Activated CD8-positive, alpha-beta memory T cell treated with anti-CD3 and anti-CD28 coated beads, Interleukin-2, amount 50 U/mL, for 48 hours (primary cell): ENCODE measurements at regions not wholly inside any gene's neighbourhood (a gene's known extent, or its start where the extent isn't known, plus 50 kb on each side); places are given as distances from the start of the nearest gene placed in this dataset.

Experiments
- DNase-seq: peaks from one replicate; pipeline ENCODE4 v3.0.0-alpha.2; 2020

DNA sequence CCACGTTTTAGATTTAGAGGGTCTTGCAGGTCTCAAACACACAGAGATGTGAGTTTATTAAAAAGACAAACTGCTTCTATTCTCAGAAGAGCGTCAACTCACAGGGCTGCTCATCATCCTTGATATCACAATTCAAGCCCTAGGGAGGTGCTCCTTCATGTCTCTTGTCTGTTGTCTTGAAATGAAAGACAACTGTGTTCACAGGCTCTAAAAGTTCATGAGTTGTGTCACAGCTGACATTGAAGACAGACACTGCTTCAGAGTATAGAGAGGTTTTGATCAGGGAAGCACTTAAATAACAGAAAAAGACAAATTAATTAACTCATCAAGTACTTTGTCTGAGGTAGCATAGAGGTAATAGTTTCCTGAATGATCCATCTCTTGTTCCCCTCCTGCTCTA lies 1917.6 kb upstream of the WWC1 start:
- DNase-seq: no peak

- DNase-seq: no peak
These were observed 1913.7 kb upstream of the WWC1 start for GRCh38 chr5:166377756-166378155.

DNA sequence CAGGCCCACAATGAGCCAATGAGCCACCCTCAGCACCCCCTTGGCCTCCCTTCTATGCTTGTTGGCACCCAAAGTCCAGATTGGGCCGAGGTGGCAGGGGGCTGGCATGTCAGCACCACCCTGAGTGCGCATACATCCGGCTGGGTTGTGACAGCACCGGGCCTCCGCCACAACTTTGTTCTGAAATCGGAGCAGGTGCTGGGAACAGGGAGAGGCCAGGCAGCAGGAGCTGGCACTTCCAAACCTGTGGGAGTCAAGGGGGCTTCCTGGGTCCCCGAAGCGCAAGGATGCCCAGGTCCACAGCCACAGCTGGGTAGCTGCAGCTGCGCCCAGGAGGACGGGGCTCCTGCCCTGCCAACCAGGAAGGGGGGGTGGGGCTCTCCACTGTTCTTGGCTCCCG lies 1911.9 kb upstream of the WWC1 start:
- DNase-seq: no peak

DNA sequence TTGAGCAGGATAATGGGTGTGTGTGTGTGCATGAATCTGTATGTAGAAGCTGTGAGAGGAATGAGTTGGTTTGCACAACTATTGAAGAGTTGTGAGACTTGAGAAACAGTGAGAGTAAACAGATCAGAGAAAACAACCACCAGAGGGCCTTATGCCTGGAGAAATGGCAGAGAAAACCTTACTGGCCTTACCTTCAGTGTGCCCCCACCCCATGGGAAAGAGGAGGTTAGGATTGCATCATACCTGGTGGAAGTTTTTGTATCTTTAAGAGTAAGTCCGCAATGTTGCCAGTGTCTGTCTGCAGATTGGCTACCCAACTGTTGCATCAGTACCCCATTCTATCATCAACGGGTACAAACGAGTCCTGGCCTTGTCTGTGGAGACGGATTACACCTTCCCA lies 1909.4 kb upstream of the WWC1 start:
- no peak for DNase-seq

DNA sequence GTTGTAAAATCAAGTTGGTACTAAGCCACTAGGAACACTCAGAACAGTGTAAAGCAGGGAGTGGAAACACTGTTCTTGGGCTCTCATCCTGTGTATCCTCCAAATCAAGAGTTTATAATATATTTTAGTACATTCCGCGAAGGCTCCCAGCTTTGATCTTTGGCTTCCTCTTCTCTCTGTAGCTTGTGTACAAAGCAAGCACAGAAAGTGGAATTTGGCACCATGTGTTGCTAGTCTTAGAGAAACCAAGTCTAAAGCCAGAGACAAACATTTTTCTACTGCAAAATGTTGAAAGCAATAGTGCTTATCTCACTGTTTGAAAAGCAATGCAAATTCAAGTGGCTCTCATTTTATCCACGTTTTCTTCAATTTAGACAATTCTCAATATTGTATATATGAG lies 1893.3 kb upstream of the WWC1 start:
- DNase-seq: no peak

GRCh38 chr5:166399781-166400180 lies 1891.7 kb upstream of the WWC1 start:
- DNase-seq: no peak

DNA sequence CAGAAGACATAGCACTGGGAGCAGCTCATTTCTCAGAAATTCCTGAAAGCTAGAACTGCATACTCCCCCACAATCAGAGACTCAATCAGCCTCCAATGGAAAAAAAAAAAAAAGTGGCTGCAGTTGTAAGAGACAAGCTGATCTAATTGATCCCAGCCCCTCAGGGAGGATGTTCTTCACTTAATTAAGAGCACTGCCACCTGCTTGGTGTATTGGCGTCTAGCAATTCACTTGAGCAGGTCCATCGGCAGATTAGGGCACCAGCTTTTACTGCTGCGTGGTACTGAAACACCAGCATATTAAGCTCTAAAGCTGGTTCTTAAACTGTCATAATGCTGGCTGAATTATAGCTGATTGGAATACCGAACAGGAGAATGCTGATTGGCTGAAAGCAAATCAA lies 1890.1 kb upstream of the WWC1 start:
- DNase-seq: no peak

- DNase-seq: no peak
These were observed 1879.3 kb upstream of the WWC1 start for GRCh38 chr5:166412191-166412590.

DNA sequence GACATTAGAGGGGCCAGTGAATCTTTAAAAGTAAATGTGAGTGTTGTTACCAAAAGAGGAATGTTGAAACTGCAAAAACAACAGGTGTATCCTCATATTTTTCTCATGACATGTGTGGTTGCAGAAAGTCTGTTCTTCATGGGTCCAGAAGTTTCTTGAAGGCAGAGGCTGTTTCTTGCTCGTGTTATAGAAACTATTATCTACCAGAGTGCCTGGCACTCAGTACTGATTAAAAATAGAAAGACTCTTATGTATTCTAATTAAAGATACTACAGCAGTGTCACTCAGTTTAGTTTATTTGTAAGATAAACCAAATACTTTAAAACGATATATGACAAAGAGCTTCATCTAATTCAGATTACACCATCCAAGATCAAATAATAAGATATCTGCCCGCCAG lies 1864.2 kb upstream of the WWC1 start:
- DNase-seq: no peak

GRCh38 chr5:166428264-166428803 lies 1863.1 kb upstream of the WWC1 start:
- no peak for DNase-seq

DNA sequence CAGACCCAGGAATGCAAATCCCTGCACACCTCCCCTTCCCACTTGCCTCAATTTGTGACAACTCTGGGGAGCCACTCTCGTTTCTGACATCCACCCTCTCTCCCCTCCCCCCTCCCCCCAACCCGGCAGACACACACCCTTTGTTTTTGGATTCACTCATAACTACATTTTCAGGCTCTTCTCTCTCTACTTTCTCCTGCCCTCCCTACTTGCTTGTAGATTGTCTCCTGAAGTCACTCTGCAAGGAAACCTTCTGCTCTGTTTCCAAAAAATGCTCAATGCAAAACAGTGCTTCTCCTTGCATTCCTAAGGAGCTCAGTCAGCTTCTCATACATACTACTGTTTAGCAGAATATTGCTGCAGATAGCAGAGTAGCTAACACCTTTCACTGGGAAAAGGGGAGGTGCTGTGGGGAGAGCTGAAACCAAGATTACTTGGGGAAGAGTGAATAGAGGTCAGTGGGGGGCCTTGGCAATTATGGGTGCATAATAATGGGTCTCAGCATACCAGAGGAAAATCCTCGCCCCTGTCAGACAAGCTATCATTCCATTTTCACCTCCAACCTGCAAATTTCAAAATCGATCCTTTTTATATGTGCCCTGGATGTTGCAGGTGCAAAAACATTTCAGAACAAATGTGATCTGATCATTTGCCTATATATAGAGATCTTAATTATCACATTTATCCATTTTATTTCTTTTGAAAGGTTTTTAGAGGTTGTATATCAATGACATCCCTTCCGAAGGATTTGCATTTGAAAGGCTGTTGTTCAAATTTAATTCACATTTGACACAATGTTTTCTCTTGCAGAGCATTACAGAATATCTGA lies 1860.7 kb upstream of the WWC1 start:
- no peak for DNase-seq

- no peak for DNase-seq
These were observed 1860.0 kb upstream of the WWC1 start for GRCh38 chr5:166431456-166431855.

DNA sequence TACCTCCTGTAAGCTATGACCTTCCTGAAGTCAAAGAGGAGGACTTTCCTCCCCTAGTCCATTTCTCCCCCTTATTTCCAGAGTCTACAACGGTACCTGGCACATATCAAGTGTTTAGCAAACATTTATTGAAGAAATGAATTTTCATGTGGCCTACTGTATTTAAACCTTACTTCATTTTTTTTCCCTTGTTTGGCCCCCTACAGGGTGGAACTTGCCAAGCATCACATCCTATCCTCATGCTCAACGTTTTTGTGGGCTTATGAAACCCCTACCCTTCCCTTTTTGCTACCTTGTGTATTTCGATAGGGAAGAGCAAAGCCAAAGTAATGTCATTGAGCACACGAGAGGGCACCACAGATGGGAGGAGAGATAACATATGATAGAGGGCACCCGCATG lies 1857.8 kb upstream of the WWC1 start:
- DNase-seq: no peak

DNA sequence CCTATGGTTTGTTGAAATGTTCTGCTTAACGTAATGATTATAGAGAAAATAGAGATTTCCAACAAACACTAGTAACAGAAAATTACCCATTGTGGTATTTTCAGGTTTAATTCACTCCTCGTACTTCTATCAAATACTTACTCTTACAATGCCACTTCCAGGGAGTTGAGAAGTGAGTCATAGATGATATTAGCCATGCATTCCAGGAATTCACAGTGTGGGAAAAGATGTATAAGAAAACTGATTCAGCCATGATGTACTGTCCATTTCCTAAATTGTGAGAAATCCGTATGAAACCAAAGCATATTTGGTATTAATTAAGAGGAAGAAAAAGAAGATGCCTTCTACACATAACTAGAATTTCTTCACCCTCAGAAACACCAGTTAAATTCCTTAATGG lies 1854.6 kb upstream of the WWC1 start:
- no peak for DNase-seq

GRCh38 chr5:166486348-166486747 lies 1805.1 kb upstream of the WWC1 start:
- DNase-seq: no peak

DNA sequence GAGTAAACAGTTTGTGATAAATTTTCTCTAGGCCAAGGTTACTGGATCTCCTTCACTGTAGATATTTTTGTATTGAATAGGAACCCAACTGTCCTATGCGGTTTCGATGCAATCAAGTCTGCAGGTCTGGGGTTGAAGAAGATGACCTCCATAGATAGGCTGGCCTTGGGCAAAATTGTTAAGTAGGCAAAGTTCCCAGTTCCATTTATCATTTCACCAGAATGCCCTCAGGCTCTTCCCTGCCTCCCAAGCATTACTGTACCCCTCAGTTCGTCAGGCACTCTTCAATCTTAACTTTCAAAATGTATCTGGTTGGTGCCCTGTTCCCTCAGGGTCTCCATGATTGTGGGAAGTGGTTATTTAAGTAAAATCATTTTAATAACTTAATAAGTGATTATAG lies 1802.9 kb upstream of the WWC1 start:
- DNase-seq: no peak

DNA sequence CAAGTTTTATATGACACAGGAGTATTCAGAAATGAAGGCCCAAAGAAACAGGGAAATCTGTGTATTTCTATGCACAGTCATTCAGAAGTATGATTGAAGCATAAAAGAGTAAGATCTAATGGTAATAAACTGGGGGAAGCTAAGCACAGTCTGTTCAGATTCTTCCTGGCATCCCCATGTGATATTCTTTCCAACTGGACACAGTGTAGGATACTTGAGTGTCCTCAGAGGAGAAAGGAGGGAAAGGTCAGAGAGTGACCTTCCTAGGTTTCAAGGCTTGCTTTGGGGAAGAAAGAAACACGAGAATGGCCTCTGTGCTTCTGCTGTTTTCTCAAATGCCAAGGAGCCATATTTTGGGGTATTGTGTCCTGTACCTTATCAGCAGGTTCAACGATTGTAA lies 1798.4 kb upstream of the WWC1 start:
- no peak for DNase-seq

DNA sequence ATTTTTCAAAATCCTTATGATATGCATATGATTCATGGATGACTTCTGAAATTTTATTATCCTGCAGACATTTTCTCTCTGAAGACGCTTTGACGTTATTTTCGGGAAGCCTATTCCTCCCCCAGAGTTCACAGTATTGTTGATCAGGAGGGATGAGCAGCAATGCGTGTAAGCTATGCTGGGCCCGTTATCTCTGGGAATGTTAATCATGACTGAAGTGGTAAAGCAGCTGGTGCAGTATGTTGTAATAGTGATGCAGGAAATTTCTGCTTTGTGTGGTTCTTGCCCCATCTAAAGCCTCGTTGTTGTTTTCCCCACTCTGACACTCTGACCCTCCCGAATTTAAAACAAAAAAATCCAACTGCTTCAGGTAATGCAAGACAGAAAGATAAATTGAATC lies 1797.8 kb upstream of the WWC1 start:
- no peak for DNase-seq

DNA sequence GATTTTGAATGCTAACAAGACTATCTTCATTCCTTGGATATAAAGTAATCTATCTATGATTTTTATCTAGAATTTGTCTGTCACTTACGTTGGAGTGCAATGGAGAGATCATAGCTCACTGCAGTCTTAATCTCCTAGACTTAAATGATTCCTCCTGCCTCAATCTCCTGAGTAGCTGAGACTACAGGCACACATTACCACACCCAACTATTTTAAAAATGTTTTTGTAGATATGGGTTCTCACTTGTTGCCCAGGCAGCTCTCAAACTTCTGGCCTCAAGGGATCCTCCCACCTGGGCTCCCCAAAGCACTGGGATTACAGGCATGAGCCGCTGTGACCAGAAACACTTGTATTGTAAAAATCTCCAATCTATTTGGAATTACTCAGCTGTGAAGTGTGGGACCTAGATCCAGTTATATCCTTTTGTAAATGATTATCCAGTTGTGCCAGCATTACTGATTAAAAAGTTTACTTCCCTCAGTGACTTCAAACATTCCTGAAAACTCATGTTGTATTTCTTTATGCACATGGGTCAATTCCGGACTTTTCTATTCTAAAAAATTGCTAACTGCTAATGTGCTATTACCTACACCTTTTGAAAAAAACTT lies 1793.8 kb upstream of the WWC1 start:
- no peak for DNase-seq

DNA sequence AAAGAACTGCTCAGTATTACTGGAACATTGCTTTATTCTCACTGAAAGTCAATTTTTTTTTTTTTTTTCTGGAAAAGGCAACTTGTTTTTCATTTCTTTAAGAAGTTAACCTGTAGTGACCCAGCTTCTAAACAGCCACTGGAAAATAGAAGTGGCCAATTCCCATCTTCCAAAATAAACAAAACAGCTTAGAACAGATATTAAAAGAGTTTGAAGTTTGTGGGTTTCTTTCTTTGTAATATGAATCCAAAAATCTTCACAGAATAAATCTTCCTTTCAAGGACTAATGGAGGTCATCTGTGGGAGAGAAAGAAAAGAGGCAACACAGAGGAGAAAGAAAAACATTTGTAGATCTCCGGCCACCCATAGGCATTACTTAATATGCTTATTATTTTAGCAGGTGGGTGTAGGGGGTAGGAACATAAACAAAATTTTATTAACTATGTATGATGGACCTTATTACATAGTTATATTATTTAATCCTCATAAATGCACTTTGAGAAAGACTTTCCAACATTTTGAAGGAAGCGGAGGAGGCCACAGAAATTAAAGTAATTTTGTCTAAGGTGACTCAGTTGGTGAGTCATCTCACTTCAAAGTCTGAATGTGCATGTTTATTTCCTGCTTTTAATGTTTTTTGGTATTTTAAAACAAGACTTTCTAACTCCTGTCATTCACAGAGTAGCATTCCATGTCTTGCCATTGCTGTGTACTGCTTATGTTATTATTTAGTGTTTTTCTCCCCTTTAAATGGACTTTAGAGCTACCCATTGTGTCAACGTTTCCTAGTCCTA lies 1791.8 kb upstream of the WWC1 start:
- no peak for DNase-seq

DNA sequence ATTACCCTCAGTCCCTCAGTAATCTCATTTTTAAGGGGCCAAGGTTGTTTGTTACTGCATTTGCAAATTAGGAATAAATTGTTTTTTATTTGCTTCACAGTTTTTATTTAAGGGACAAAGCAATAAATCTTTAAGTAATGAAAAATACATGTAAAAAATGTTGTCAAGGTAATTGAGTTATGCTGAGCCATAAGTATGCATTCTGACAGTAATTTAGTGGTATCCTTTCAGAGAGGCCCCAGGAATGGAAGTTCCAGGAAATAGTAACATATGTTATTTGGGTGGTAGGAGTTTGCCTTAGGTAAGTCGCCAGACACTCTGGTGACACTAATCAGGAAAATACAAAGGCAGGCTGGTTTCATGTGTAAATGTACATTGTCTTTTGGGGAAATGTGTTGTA lies 1787.9 kb upstream of the WWC1 start:
- DNase-seq: no peak

GRCh38 chr5:166505067-166505466 lies 1786.4 kb upstream of the WWC1 start:
- no peak for DNase-seq

- DNase-seq: no peak
These were observed 1785.9 kb upstream of the WWC1 start for GRCh38 chr5:166505544-166505943.
